HG03039 (cell line): ENCODE measurements at regions not wholly inside any gene's neighbourhood (a gene's known extent, or its start where the extent isn't known, plus 50 kb on each side); places are given as distances from the start of the nearest gene placed in this dataset.
"Not testable (repeated sequence)": the region's sequence is repeated elsewhere in the genome, so short reads cannot be mapped to it uniquely, and the experiment has no call there.

Experiments used
- ATAC-seq: cut with Tn5 transposase; IDR thresholded peaks from one replicate; pipeline ENCODE4 v1.9.1; 2021; ENCODE audit warnings: mild to moderate bottlenecking, moderate library complexity; ENCODE audit not compliant: unreplicated experiment

DNA sequence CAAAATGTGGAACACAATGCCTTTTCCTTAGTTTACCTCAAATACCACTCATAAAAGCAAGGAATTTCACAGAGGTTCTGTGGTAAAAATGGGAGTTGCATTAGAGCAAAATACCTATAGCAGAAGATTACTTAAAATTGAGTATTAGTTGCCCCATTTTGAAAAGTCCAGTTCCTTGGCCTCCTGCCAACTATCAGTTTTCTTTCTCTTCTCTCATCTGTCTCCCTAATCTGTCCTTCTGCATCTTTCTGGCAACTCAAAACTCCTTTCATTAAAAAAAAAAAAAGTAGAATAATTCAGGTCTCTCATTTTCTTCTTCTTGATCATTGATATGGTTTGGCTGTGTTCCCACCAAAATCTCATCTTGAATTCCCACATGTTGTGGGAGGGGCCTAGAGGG, 127.3 kb downstream of the ATP23 start:
- no peak for ATAC-seq

- no peak for ATAC-seq
Observed at GRCh38 chr12:58069268-58069963, 128.0 kb downstream of the ATP23 start.

- ATAC-seq = no peak
Observed at GRCh38 chr12:58071994-58072393, 130.6 kb downstream of the ATP23 start.

GRCh38 chr12:58074259-58074658, 132.9 kb downstream of the ATP23 start:
- no peak for ATAC-seq

DNA sequence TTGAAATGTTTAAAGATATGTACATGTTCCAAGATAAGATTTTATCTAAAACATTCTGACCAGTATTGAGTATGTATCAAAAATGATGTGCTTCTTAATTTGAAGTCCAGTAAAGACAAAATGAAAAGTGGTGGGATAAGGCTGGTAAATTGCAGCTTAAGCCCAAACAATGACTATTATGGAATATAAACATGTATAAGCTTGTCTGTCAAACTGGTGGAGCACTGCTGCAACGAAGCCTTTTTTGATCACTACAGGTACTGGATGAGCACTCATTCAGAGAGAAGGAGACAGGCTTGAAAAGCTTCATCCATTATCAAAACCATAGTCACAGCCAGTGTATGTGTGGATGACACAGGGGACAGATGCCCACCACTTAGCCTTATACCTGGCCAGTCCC, 138.4 kb downstream of the ATP23 start:
- ATAC-seq = no peak

GRCh38 chr12:58081488-58081887, 140.1 kb downstream of the ATP23 start:
- no peak for ATAC-seq

- ATAC-seq = no peak
Observed at GRCh38 chr12:58082996-58083395, 141.6 kb downstream of the ATP23 start.

DNA sequence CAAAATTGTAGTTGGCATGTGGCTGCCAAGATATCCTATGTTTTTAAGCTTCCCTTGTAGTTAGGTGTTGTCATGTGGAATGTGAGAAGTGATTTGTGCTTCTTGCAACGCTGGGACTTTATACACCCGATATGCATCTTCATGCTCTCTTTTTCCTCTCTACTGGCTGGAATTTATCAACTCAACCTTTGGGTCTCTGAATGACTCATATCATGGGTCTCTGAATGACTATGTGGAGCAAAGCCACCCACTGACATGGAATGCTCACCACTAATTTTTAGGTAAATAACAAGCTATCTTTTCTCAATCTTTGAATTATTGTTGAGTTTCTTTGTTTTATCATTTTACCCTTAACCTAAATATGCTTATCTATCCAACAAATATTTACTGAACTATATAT, 144.6 kb downstream of the ATP23 start:
- ATAC-seq = no peak

DNA sequence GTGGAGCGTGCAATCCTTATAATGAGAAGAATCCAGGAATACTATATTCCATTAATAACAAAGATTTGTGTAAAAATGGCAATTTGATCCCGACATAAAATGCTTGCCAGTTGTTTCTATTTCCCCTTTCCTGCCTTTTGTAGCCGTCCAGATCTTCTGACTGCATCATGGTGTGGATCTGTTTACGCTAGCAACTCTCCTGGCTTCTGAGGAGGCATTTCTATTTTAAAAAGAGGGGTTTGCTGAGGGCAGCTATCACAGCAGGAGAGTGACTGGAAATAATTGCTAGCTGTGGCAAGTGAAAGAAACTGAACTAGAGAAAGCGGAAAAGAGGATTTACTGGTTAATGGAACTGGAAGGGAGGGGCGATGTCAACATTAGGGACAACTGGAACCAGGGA, 145.6 kb downstream of the ATP23 start:
- ATAC-seq = no peak

DNA sequence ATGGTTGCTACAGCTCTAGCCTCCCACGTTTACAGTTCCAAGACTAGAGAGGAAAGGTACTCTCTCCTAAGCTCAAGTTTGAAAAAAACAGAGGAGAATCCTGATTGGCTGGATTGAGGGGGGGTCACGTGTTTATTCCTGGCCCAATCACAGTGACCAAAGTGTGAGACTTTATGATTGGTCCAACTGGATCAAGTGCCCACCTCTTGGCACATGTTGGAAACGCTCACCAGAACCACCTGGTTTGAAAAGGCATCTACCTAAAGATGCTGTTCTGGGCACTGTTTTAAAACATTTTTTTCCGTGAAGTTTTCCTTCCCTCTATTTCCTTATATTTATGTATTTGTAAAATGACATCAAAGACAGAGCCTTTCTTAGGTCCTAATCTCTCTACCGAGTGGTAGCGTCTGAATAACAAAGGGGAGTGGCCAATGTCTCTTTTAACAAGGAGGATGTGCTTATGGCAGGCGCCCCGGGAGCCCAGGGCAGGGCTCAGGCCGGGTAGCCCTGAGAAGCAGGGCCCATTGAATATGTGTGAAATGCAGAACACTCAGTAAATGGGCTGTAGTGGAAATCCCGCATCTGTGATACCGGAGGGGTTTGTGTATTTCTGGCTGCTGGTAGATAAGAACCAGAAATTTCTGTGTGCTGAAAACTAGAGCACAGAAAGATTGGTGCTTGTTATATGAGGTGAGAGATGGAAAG, 146.2 kb downstream of the ATP23 start:
- no peak for ATAC-seq

GRCh38 chr12:58089588-58089987, 148.2 kb downstream of the ATP23 start:
- ATAC-seq = no peak

GRCh38 chr12:58090685-58091084, 149.3 kb downstream of the ATP23 start:
- no peak for ATAC-seq

GRCh38 chr12:58095002-58095401, 153.6 kb downstream of the ATP23 start:
- ATAC-seq = no peak

GRCh38 chr12:58097741-58098140, 156.4 kb downstream of the ATP23 start:
- ATAC-seq = no peak

GRCh38 chr12:58099476-58099875, 158.1 kb downstream of the ATP23 start:
- no peak for ATAC-seq

GRCh38 chr12:58104351-58104755, 163.0 kb downstream of the ATP23 start:
- no peak for ATAC-seq

GRCh38 chr12:58105225-58106119, 164.1 kb downstream of the ATP23 start:
- ATAC-seq = no peak

DNA sequence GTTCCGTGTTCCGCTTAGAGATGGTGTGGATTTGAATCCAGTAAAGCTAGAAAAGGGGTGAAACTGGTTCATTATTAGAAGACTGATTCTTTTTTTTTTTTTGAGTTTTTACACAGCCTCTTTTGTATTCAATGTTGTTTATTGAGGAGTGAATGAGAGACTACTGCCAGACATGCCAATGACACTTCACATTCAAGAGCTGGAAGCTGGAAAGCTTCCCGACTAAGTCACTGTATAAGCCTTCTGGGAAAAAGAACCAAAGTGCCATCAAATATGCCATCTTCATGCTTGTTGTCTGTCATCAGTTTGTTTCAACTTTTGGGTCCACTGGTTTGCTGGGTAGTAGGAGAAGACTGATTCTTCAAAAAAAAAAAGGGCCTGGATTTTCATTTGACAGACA, 164.8 kb downstream of the ATP23 start:
- no peak for ATAC-seq

DNA sequence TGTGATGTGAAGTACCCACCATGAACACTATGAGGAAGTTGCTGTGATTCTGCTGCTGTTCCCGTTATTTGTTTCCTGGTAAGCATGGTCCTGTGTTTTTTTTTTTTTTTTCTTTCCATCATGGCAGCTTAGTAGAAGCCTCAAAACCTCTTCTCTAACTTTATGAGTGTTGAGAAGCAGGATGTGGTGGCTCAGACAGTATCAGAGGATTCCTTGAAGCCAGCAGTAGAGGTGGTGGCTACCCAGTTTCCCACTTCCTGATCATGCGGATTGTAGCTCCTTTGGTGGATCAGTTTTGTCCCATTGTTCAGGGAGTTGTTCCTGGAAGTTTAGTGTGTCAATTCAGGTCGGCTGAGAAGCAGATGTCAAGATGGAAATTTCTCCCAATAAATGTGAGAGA, 175.8 kb downstream of the ATP23 start:
- ATAC-seq = no peak

GRCh38 chr12:58117667-58118066, 176.3 kb downstream of the ATP23 start:
- ATAC-seq = no peak

DNA sequence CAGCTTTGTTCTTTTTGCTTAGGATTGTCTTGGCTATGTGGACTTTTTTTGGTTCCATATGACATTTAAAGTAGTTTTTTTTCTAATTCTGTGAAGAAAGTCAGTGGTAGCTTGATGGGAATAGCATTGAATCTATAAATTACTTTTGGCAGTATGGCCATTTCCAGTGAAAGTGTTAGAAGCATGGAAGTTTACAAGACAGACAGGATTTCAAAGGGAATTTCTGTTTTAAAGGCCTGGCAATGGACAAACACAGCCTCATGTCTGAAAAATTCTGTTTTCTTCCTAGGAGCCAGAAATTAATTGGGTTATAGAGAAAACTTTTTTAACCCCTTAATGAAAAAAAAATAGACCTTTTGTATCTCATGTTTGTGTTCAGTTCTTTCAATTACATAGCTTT, 184.4 kb downstream of the ATP23 start:
- not testable (repeated sequence) for ATAC-seq
